ENCODE measurements at regions not wholly inside any gene's neighbourhood (a gene's known extent, or its start where the extent isn't known, plus 50 kb on each side); places are given as distances from the start of the nearest gene placed in this dataset.
A peak's percentile ranks its signal among the peaks of the same experiment; 100 is the strongest.

DNA sequence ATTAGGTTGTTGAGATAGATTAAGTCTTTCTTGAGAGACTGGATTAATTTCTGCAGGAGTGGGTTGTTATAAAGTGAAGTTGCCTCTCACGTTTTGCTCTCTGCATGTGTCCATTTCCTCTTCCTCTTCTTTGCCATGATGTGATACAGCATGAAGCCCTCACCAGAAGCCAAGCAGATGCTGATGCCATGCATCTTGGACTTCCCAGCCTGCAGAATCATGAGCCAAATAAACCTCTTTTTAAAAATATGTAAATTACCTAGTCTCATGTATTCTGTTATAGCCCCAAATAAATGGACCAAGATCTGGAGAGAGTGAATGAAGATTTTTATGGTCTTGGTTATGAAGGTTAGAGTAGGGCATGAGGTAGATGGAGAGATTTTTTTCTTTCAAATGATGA, 111.6 kb upstream of the MAN1A1 start:
- POLR2A ChIA-PET, result no interaction called here
- CTCF ChIA-PET, result interaction anchor here (1.0 to 1.3 kb wide), 2 partner anchors 11 to 57 kb away, joined by 3 read pairs; no protein-coding TSS in a partner anchor
- no peak for DNase-seq (ENCODE audit: extremely low spot score)
- TF ChIP-seq, protein P1, sequence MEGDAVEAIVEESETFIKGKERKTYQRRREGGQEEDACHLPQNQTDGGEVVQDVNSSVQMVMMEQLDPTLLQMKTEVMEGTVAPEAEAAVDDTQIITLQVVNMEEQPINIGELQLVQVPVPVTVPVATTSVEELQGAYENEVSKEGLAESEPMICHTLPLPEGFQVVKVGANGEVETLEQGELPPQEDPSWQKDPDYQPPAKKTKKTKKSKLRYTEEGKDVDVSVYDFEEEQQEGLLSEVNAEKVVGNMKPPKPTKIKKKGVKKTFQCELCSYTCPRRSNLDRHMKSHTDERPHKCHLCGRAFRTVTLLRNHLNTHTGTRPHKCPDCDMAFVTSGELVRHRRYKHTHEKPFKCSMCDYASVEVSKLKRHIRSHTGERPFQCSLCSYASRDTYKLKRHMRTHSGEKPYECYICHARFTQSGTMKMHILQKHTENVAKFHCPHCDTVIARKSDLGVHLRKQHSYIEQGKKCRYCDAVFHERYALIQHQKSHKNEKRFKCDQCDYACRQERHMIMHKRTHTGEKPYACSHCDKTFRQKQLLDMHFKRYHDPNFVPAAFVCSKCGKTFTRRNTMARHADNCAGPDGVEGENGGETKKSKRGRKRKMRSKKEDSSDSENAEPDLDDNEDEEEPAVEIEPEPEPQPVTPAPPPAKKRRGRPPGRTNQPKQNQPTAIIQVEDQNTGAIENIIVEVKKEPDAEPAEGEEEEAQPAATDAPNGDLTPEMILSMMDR (IDR thresholded peaks at IDR 0.05; ENCODE audit: control extremely low read depth, extremely low read depth, low read depth, missing control alignments), result no peak

- POLR2A ChIA-PET, result no interaction called here
- peak; percentile 26 for DNase-seq (ENCODE audit: extremely low spot score)
- CTCF ChIA-PET, result no interaction called here
- TF ChIP-seq, protein P1 (IDR thresholded peaks at IDR 0.05; ENCODE audit: control extremely low read depth, extremely low read depth, low read depth, missing control alignments), result no peak
These were observed 109.8 kb upstream of the MAN1A1 start for GRCh38 chr6:119459207-119459974.

DNA sequence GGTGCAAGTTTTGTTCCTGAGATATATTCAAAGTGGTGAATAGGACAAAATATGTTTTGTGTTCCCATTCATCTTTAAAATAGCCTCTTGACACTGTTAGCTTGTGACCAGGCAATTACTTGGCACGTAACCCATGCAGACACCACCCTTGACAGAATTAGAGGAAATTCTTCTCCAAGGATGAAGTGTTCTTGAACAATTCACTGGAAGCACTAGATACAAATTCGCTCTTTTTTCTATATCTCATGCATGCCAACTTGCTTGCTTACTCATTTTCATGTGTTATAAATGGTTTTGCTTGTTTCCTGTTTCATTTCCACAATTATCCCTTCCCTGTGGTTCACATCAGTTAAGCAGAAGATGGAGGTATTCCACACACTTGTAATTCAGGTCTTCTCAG, 105.2 kb upstream of the MAN1A1 start:
- TF ChIP-seq, protein P1 (IDR thresholded peaks at IDR 0.05; ENCODE audit: control extremely low read depth, extremely low read depth, low read depth, missing control alignments), result no peak
- CTCF ChIA-PET, result interaction anchor here (1.3 to 2.1 kb wide), 3 partner anchors 8 to 16 kb away, joined by 3 to 6 read pairs (median 4); no protein-coding TSS in a partner anchor
- POLR2A ChIA-PET, result no interaction called here
- no peak for DNase-seq (ENCODE audit: extremely low spot score)

- DNase-seq (ENCODE audit: extremely low spot score), result no peak
- TF ChIP-seq, protein P1 (IDR thresholded peaks at IDR 0.05; ENCODE audit: control extremely low read depth, extremely low read depth, low read depth, missing control alignments), result no peak
- POLR2A ChIA-PET, result no interaction called here
- CTCF ChIA-PET, result interaction anchor here (1.2 to 1.3 kb wide), 2 partner anchors 17 to 19 kb away, joined by 3 to 4 read pairs; no protein-coding TSS in a partner anchor
These were observed 104.0 kb upstream of the MAN1A1 start for GRCh38 chr6:119453242-119454200.

- ChIA-PET CTCF (interaction anchor here (0.8 to 3.2 kb wide), 2 partner anchors 11 to 14 kb away, joined by 3 to 14 read pairs; no protein-coding TSS in a partner anchor), POLR2A (no interaction called here)
- TF ChIP-seq, protein P1 (IDR thresholded peaks at IDR 0.05; ENCODE audit: control extremely low read depth, extremely low read depth, low read depth, missing control alignments), result no peak
- DNase-seq (ENCODE audit: extremely low spot score), result no peak
These were observed 100.0 kb upstream of the MAN1A1 start for GRCh38 chr6:119449331-119450156.

Data from GM10248 (cell line).